ENCODE measurements at regions not wholly inside any gene's neighbourhood (a gene's known extent, or its start where the extent isn't known, plus 50 kb on each side); places are given as distances from the start of the nearest gene placed in this dataset.
"Not testable (repeated sequence)": the region's sequence is repeated elsewhere in the genome, so short reads cannot be mapped to it uniquely, and the experiment has no call there.

GRCh38 chr16:60357876-60358522 lies 1623.9 kb upstream of the GOT2 start:
- TF ChIP-seq, protein P1, sequence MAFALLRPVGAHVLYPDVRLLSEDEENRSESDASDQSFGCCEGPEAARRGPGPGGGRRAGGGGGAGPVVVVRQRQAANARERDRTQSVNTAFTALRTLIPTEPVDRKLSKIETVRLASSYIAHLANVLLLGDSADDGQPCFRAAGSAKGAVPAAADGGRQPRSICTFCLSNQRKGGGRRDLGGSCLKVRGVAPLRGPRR (CRISPR knock-in tag; IDR thresholded peaks at IDR 0.05): not testable (repeated sequence)
- TF ChIP-seq SMAD4 (CRISPR knock-in tag; conservative IDR thresholded peaks at IDR 0.05); RAD21 (CRISPR knock-in tag; conservative IDR thresholded peaks at IDR 0.05 in 1 of 2, IDR thresholded peaks at IDR 0.05 in 1 of 2): not testable (repeated sequence)
